Pons (tissue), 1 donor: ENCODE measurements at regions not wholly inside any gene's neighbourhood (a gene's known extent, or its start where the extent isn't known, plus 50 kb on each side); places are given as distances from the start of the nearest gene placed in this dataset.

Experiments
- DNase-seq: peaks from one replicate; pipeline ENCODE4 v3.0.0-alpha.2; 2016; ENCODE audit warnings: low spot score

DNA sequence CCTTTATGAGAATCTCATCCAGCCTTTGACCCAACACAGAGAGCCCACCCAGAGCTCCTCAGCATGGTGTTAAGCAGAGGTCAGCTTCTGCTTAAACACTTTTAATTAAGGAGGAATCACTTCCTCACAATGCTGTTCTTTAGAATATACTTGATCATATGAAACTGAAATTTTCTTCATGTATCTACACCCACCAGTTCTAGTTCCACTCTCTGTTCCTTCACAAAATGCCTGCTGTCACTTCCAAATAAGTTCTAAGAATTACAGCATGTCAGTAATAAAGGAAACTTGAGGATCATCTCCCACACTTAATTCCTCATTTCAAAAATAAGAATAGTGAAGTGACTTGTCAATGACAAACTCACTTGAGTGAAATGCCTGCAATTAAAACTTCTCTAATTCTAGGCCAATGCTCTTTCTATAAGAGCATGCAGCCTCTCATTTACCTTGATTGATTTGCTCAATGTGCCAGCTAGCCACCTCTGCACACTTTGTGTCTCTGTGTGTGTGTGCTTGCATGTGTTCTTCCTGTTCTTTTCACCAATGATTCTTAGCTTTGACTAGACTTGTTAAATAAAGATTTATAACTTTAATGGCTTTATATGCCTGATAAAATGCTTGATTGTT, 356.3 kb downstream of the PLPP3 start:
- DNase-seq = no peak

DNA sequence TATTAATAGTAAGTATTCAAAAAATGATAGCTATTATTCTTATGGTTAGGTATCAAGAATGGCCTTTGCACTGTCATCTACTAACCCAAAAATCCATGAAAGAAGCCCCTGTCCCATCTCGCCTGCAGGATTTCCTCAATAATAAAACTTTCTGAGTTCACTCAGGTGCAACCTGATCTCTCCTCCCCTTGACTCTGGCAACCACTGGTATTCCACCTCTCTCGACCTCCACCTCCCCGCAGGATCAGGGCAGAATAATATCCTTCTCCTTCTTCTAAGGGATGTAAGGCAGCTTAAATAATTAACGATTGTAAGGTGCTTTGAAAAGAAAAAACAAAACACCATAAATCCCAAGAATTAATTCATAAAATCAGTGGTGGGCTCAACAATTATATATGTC, 359.3 kb downstream of the PLPP3 start:
- no peak for DNase-seq

DNA sequence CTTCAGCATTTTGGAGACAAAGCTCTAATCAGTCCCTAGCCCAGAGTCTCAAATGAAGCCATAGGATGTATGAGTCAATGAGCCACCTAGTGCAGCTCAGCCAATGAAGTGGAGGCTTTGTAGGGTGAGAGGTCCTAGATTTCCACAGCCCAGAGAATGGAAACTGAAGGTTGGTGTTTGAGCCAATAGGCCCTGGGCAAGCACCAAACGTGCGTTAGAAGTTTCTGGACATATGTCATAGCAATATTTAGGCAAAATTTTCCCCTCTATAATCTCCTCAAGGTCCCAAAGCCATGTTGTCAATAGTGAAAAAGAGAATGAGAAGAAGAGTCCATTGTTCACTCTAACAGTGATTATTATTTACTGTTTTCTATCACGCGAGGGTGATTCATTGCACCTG, 361.3 kb downstream of the PLPP3 start:
- no peak for DNase-seq

DNA sequence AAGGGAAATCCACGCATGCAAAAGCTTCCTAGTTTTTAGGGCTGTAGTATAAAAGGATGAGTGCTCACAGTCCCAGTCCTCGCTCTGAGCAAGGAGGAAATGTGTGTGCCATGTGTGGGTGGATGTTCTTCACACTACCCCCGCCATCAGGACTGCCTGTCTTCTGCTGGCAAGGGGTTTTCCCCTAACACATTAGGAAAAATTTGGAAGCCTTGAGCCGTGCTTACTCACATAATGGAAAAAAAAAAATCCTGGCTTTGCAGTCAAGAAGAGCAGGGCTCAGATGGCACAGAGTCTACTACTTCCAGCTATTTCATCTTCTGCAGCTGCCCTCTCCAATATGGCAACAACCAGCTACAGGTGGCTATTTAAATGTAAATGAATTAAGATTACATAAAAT, 363.1 kb downstream of the PLPP3 start:
- no peak for DNase-seq

DNA sequence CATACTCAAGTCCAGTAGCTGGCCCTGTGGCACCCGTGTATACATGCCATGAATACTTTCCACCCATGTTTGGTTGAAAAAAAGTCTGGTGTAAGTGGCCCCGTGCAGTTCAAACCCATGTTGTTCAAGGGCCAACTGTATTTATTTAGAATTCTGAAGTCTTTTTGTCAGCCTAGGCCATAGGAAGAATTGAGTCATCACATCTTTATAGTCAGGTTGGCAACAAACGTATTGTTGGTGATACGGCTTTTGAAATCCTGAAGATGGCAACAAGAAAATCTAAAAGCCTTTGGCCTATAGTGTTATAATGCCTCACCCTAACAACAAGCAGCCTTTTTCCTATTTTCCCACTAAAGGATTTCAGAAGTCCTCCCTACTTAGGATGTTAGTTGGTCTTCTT, 363.6 kb downstream of the PLPP3 start:
- DNase-seq = no peak

DNA sequence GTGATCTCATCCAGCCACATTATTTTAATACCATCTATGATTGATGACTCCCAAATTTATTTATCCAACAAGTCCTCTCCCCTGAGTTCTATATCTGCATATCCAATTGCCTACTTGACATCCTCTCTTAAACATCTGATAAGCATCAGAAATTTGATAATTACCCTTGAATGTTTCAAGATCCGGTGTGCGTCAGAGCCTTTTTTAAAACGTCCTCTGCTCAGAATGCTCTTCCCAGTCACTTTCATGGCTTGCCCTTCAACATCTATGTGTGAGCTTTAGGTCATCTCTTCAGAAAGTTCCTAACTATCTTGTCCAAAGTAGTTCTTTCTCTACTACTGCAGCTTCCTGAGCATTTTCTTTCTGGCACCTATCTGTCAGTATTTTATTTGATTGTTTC, 364.3 kb downstream of the PLPP3 start:
- no peak for DNase-seq

DNA sequence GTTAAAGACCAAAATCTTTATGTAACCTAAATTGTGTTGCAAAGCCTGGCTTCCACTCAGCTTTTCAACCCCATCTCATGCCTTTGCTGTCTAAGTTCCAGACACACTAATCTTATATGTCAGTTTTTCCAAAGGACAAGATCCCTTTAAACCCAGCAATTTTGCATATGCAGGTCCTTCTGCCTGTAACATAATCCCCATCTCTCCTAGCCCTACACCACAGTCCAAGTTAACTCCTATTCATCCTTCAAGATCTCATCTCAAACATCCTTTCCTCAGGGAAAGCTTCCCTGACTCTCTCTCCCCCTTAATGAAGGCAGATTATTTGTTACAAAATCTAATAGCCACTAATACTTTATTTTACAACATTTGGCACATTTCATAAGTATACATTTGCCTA, 366.3 kb downstream of the PLPP3 start:
- DNase-seq = no peak

DNA sequence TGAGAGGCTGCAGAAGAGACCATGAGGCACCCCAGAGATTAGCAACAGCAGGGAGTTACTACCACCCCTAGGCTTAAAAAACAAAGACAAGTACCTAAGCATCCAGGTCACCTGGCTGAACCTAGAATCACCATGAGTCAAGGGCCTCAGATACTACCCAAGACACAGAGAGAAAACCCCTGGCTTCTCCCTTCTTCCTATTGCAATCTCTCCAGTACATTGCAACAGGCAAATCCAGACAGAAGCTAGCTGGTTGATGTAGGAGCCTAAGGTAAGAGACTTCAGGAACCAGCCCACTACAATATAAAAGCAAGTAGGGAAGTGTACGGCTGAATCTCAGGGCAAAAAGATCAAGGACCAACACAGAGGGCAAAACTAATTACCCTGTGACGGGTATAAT, 367.2 kb downstream of the PLPP3 start:
- no peak for DNase-seq

DNA sequence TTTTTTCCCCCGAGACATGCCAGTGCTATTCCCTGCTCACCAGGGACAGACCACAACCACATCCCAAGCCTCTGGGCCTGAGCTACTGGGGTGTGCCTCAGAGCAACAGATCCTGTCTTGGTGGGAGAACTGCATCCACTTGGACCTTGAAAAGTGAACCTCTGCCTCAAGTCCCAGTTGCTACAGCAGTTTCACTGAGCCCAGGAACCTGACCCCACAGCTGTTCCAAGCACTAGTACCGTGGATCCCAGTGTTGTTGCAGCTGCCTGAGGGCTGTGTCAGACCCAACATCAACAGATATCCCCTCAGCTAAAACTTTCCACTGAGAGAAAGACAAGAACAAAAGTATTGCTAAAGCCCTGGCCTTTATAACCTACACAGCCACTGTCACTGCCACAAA, 373.0 kb downstream of the PLPP3 start:
- no peak for DNase-seq

DNA sequence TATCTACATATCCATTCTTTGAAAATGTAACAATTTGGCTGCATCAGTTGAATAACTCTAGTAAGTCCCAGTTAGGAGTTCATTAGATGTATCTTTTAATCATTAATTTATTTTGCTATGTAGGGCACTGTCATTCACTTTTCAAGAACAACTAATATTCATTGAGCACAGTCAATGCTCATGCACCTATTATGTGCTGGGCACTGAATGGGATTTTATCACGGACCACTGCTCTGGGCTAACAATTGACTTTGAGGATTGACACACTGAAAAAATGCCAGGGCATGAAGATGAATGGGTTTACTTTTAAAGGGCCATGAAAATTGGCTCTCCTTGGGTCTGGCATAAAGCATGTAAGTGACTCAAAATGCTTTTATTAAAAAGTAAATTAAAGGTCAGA, 375.2 kb downstream of the PLPP3 start:
- no peak for DNase-seq

DNA sequence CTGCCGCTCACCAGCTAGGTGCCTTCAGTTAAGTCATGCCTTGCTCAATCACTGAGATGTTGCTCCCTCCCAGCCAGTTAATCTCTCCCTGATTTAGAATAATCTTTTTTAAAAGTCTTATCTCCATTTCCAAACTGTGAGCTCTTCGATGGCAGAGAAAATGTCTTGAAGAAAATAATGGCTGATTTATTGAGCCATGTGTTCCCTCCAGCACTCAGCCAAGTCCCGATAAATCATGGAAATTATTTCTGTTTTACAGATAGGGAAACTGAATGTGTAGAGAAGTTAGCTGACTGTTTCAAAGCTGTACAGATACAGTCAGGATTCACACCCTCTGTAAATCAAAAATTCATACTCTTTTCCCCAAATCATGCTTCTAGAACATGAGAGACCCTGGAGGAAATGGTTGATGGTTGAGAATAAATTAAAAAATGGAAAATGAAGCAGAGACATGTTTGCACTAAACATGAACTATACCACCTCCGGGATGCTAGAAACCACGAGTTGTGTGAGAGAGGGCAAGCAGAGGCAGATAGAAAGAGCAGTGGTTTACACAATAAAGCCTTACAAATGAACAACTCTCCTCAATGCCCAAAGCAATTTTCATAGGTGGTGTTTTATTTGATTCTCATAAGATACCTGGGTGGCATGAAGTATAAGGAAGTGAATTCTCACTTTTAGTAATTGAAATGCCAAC, 376.4 kb downstream of the PLPP3 start:
- DNase-seq = no peak

DNA sequence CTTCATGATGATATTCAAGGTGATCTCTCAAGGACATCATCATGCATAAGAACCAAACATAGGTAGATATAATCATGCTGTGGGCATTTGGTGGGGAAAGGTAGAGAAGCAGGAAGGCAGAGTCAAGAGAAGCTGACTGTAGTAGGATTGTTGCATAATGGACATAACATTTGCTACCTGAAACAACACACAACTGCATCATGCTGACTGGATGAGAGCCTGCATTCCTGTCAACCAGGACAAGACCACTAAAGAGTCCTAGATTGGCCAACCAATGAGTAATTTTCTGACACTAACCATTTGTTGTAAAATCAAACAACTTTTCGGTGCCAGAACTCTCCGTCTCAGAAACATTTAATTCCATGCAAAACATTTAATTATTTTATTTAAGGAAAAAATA, 377.2 kb downstream of the PLPP3 start:
- DNase-seq = no peak

DNA sequence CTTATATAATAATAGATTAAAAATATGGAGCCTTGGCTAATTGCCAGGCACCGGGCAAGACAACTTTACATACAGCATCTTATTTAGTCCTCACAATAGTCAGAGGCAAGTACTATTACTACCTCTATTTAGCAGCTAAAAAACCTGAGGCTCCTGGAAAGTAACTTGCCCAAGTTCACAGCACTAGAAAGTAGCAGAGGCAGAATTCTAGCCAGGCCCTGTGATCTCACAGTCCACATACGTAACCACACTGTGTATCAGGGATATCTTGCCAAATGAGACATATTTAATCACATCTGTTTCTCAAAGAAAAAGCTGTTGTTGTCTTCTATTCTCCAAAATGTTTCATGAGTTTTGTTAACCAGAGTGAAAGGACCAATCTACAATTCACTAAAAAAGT, 378.5 kb downstream of the PLPP3 start:
- DNase-seq = no peak

DNA sequence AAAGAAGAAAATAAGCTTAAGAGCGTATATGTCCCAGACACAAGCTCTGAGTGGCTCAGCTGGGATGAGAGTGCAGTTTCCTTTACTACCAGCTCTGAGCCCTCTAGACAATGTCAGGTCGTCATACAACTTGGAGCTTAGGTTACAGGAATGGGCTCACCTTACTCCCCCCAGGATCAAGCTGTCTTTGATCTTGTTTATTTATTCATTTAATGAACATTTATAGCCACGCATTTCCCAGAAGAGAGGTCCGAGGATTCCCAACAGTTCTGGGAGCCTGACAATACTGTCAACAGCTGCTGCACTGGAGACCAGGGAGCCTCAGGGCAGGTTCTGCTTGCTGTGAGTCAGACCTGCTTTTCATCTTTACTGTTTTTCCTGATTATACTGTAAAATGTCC, 378.9 kb downstream of the PLPP3 start:
- DNase-seq = no peak

DNA sequence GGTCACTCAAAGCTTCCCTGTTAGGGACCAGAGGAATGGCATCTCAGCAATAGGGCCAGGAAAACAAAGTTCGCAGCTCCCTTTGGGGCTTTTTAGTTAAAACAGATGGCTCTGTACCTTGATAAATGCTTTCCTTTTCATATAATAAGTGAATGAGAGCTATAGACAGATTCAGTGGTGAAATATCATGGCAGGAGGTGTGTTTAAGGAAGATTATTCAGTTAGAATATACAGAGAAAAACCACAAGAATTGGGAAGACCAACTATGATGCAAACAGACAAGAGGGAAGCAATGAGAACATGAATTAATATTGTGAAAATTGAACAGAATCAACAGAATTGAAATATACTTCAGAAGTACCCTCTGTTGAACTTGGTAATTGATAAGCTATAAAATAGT, 379.4 kb downstream of the PLPP3 start:
- no peak for DNase-seq

DNA sequence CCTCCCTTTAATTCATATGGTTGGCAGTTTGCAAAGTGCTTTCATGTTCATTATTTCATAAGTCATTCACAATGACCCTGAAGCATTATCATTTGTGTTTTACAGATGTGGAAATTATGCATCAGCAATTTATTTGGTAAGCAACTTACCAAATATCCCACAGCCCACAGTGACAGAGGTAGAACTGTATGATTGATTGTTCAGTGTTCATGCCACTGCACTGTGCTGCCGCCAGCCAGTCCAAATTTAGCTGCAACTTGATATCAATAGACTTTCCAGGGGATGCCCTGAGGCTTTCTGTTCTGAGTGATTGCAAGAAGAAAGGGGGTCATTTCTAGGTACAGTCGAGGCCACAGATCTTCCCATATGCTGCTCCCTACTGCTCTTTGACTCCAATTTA, 380.3 kb downstream of the PLPP3 start:
- no peak for DNase-seq

DNA sequence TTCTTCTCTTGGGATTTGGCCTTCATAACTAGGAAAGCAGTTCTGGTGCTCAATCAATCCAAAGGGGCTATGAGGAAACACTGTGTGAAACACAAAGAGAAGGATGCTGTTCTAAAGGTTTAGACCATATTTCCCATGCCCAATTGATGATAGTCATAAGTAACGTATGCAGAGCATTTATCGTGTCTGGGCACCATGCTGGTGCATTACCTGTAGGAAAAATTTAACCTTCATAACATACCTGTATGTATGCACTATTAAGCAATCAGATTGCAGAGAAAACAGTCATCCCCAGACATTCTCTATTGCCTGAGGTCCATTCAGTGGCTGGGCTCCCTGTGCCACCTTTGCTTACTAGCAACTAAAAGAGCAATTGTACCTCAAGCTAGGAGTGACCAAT, 381.4 kb downstream of the PLPP3 start:
- DNase-seq = no peak

DNA sequence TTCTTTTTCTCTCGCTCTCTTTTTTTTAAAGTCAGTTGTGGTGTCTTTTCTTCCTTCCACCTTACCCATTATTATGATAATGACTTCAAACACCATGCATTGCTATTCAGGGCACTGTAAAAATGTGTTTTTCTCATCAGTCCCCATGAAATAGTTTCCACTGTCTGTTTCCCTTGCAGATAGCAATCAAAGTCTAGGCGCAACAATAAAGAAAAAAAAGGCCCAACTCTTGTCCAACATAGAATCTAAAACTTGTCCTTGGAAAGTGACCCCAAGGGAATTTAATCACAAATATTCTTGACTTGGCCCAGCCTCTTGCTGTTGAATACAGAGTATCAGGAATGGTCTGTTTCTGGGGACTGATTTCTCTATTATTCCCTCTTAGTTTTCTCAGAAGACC, 382.5 kb downstream of the PLPP3 start:
- no peak for DNase-seq

DNA sequence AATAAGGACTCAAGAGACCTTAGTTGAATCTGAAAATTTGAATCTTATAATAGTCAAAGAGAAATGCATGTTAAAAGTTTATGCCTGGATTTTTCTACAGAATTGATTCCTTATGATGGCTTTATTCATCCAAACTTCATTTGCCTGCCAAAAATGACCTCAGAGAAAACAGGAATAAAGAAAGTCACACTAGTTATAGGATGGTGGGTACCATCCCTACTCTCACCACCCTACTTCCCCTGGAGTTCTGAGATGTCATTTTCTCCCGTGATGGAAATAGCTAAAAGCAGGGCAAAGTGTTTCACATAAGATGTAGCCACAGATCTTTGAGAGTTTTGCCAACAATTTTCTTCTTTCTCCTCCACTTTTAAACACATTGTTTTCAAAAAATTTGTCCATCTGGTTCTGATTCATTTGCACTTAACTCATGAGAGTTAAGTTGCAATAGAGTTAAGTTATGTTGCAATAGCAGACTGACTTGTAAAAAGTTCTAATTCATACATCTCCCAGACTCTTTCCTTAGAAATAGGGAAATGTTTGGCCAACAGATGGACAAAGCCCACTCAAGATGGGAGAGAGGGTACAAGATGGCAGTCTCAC, 384.6 kb downstream of the PLPP3 start:
- DNase-seq = no peak

DNA sequence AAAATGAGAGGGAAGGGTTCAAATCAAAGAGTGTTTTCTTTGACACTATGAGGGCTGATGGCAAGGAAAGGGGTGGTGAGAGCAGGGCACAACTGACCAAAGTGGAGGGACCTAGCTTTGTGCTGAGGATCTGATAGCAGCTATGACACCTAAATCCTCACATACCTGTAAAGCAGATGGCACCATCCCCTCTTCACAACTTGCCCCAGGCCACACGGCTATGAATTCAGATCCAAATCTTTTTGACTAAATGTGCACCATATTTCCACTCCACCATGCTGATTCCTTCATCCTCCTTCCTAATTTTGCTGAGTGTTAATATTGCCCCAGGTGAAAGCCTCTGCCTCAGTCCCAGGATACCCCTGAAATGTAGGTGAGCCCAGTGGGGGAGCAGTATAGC, 385.7 kb downstream of the PLPP3 start:
- DNase-seq = no peak

DNA sequence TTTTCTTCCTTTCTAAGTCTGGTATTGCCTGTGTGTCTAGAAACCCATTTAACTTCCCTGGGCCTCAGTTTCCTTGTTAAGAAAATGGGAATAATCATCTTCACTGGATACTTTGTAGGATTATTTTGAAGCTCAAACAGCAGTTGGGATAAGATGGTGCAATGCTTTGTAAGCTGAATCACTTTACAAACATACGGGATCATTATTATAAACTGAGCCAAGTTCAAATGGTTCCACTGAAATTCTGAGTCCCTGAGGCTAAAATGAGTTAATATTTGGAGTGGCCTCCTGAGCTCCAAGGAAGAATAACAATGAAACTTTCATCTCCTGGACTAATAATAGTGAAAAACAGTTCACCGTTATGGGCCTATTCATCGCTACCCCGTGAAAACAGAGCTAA, 388.0 kb downstream of the PLPP3 start:
- no peak for DNase-seq

DNA sequence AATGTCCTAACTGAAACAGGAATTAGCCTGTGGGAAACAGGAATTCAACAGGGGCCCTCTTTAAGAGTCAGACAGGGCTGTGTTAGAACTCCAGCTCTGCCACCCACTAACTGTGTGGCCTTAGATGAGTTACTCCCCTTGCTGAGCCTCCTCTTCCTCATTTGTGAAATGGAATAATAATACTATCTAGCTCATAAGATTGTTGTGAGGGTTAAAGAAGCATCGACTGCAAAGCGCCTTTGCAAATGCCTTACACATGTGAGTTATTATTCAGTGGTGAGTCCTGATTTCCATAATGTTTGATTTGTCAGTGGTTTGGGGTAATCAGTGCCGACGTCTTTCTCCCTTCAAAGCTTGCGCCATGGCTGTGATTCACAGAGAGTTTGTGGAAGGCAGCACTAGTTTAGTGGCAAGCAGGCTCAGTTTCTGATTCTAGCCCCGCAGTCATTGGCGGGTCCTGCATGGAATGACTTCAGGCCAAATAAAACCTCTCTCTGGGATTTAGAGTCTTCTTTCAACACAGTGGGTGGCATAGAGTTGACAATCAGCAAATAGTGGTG, 388.5 kb downstream of the PLPP3 start:
- DNase-seq = no peak

DNA sequence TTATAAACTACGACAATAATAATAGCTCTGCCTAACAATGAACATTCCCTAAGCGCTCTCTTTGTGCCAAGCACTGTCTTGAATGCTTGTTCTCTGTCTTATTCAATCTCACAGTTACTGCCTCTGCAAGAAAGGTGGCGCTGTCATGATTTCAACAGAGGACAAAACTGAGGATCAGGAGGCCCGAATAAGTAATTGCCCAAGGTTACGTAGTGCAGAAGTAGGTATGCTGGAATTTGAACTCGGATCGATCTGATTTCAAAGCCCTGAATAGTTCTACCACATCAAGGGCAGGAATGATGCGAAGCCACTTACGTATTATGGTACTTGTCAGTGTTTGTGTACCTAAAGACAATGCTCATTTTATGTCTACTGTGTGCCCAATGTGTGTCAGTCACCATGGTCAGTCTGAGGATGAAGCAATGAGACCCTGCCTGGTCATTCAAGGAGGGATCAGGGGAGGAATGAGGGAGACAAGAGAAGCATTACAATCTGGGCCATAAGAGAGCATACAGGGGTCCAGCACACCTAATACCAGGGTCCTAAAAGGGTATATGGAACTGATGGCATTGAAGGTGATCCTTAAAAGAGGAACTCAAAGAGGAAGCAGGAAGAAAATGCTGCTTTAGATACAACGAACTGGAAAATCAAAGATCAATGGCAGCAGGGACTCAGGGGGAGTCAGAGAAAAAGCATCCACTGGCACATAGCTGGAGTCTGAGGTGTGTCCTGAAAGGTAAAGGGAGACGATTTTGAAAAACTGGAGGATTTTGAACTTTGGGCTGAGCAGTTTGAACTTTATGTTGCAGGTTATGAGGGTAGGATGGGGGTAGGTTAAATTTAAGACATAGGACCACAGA, 389.2 kb downstream of the PLPP3 start:
- peak; percentile 80 for DNase-seq
